Prostate gland (tissue), 2 donors: ENCODE measurements at regions not wholly inside any gene's neighbourhood (a gene's known extent, or its start where the extent isn't known, plus 50 kb on each side); places are given as distances from the start of the nearest gene placed in this dataset.
"Not testable (repeated sequence)": the region's sequence is repeated elsewhere in the genome, so short reads cannot be mapped to it uniquely, and the experiment has no call there.

Source experiments
- POLR2A ChIP-seq: fragments of 450-650 bp; IDR thresholded peaks from one replicate; pipeline ENCODE4 v1.6.1; 2016; ENCODE audit warnings: antibody characterized with exemption, mild to moderate bottlenecking
- POLR2AphosphoS5 ChIP-seq: sonication (generic); formaldehyde crosslinking; IDR thresholded peaks from one replicate; pipeline ENCODE4 v1.6.1; 2017; ENCODE audit warnings: antibody characterized with exemption
- TF ChIP-seq, protein P1 (sequence below), 4 experiments: fragments of 200-600 bp in 2 of 4; fragments of 450-650 bp in 2 of 4; sonication (generic) in 2 of 4; IDR thresholded peaks; 1 replicate in 3 of 4; 2 replicates in 1 of 4; pipeline ENCODE4 v1.5.1; 2016 to 2019; ENCODE audit warnings: antibody characterized with exemption in 4 of 4, mild to moderate bottlenecking in 2 of 4, moderate library complexity in 2 of 4

GRCh38 chr22:22756551-22757201 is 112.3 kb downstream of the GGTLC2 start:
- not testable (repeated sequence) for TF ChIP-seq POLR2A, POLR2AphosphoS5
- TF ChIP-seq, protein P1, sequence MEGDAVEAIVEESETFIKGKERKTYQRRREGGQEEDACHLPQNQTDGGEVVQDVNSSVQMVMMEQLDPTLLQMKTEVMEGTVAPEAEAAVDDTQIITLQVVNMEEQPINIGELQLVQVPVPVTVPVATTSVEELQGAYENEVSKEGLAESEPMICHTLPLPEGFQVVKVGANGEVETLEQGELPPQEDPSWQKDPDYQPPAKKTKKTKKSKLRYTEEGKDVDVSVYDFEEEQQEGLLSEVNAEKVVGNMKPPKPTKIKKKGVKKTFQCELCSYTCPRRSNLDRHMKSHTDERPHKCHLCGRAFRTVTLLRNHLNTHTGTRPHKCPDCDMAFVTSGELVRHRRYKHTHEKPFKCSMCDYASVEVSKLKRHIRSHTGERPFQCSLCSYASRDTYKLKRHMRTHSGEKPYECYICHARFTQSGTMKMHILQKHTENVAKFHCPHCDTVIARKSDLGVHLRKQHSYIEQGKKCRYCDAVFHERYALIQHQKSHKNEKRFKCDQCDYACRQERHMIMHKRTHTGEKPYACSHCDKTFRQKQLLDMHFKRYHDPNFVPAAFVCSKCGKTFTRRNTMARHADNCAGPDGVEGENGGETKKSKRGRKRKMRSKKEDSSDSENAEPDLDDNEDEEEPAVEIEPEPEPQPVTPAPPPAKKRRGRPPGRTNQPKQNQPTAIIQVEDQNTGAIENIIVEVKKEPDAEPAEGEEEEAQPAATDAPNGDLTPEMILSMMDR (IDR thresholded peaks at IDR 0.05) = not testable (repeated sequence)
